Adipocyte (in vitro differentiated cells): ENCODE measurements at regions not wholly inside any gene's neighbourhood (a gene's known extent, or its start where the extent isn't known, plus 50 kb on each side); places are given as distances from the start of the nearest gene placed in this dataset.
A peak's percentile ranks its signal among the peaks of the same experiment; 100 is the strongest.
"Not testable (repeated sequence)": the region's sequence is repeated elsewhere in the genome, so short reads cannot be mapped to it uniquely, and the experiment has no call there.

Experiments
- DNase-seq: peaks from one replicate; pipeline ENCODE4 v3.0.0-alpha.2; 2015; ENCODE audit warnings: low read depth
- H3K27me3 ChIP-seq: replicated peaks from 2 replicates; pipeline ENCODE4 v1.7.0; 2013; ENCODE audit warnings: mild to moderate bottlenecking, low read length, moderate library complexity; ENCODE audit not compliant: control insufficient read depth, insufficient read depth
- H3K36me3 ChIP-seq: 2 replicates; pipeline ENCODE4 v1.7.0; 2013; ENCODE audit warnings: low read length, mild to moderate bottlenecking, moderate library complexity; ENCODE audit not compliant: control insufficient read depth, insufficient read depth, severe bottlenecking
- H3K4me1 ChIP-seq: 2 replicates; pipeline ENCODE4 v1.7.0; 2013; ENCODE audit warnings: mild to moderate bottlenecking, low read length, moderate library complexity; ENCODE audit not compliant: control insufficient read depth, insufficient read depth
- H3K4me3 ChIP-seq: 2 replicates; pipeline ENCODE4 v1.7.0; 2013; ENCODE audit warnings: mild to moderate bottlenecking, low read length, moderate library complexity
- H3K9ac ChIP-seq: 2 replicates; pipeline ENCODE4 v1.7.0; 2013; ENCODE audit warnings: mild to moderate bottlenecking, low read length, moderate library complexity
- H3K9me3 ChIP-seq: 2 replicates; pipeline ENCODE4 v1.7.0; 2013; ENCODE audit warnings: mild to moderate bottlenecking, low read length, moderate library complexity; ENCODE audit not compliant: control insufficient read depth

DNA sequence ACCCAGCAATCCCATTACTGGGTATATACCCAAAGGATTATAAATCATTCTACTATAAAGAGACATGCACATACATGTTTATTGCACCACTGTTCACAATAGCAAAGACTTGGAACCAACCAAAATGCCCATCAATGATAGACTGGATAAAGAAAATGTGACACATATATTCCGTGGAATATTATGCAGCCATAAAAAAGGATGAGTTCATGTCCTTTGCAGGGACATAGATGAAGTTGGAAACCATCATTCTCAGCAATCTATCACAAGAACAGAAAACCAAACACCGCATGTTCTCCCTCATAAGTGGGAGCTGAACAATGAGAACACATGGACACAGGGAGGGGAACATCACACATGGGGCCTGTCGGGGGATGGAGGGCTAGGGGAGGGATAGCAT is 113.2 kb upstream of the PRSS1 start:
- not testable (repeated sequence) for H3K36me3 ChIP-seq, DNase-seq, H3K4me1 ChIP-seq, H3K9me3 ChIP-seq, H3K4me3 ChIP-seq, H3K9ac ChIP-seq
- peaks cover 18% of the 10 kb centered on the region for H3K27me3 ChIP-seq

- Histone ChIP-seq H3K9ac (no peak overlapping the region), H3K27me3 (peaks cover 9% of the 10 kb centered on the region), H3K36me3 (no peaks in the 10 kb centered on the region), H3K4me1 (peaks cover 8% of the 10 kb centered on the region), H3K9me3 (no peaks in the 10 kb centered on the region), H3K4me3 (no peak overlapping the region)
- DNase-seq: peak; percentile 89
These were observed 116.8 kb upstream of the PRSS1 start for GRCh38 chr7:142632271-142633134.

DNA sequence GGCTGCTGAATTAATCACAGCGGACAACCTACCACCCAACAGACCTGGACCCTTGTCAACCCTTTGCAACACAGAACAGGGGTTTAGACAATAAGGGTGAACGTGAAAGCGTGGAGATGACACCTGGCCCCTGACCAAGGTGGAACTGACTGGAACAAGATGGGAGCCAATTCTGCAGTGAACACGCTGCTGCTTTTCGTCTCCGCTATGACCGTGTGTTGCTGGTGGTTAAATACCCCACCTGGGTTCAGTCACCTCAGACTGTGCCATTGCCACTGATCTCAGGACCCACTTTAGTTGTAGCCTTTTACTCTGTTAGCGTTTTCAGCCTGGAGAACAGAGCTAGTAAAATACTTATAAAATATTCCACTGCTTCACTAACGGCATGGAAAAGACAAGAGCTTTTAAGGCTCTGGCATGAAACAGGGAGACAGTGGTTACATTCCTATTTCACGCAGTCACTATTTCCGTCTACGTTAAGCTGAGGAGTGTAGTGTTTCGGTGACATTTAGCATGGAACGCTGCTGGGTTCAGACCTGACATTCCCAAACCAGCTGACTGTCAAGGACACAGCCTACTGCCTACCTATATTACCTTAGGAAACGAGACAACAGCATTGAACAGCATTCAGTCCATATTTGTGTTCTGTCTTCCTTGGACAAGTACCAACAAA is 119.5 kb upstream of the PRSS1 start:
- Histone ChIP-seq H3K4me1 (peaks cover 8% of the 10 kb centered on the region), H3K27me3 (no peaks in the 10 kb centered on the region), H3K9ac (no peak overlapping the region), H3K4me3 (no peak overlapping the region), H3K36me3 (no peaks in the 10 kb centered on the region), H3K9me3 (no peaks in the 10 kb centered on the region)
- DNase-seq: peak; percentile 69

GRCh38 chr7:142628945-142629344 is 120.3 kb upstream of the PRSS1 start:
- Histone ChIP-seq H3K27me3 (no peaks in the 10 kb centered on the region), H3K9ac (no peak overlapping the region), H3K36me3 (no peaks in the 10 kb centered on the region), H3K4me3 (no peak overlapping the region), H3K9me3 (no peaks in the 10 kb centered on the region), H3K4me1 (peaks cover 8% of the 10 kb centered on the region)
- no peak for DNase-seq

- H3K36me3 ChIP-seq, H3K9ac ChIP-seq, H3K9me3 ChIP-seq, H3K4me3 ChIP-seq, DNase-seq, H3K27me3 ChIP-seq, H3K4me1 ChIP-seq: not testable (repeated sequence)
These were observed 122.0 kb upstream of the PRSS1 start for GRCh38 chr7:142627223-142627622.

GRCh38 chr7:142626420-142627035 is 122.7 kb upstream of the PRSS1 start:
- peak; percentile 46 for DNase-seq
- no peaks in the 10 kb centered on the region for H3K36me3 ChIP-seq
- H3K9me3 ChIP-seq: no peaks in the 10 kb centered on the region
- H3K4me1 ChIP-seq: peaks cover 8% of the 10 kb centered on the region
- H3K4me3 ChIP-seq: no peak overlapping the region
- H3K27me3 ChIP-seq: no peaks in the 10 kb centered on the region
- H3K9ac ChIP-seq: no peak overlapping the region

DNA sequence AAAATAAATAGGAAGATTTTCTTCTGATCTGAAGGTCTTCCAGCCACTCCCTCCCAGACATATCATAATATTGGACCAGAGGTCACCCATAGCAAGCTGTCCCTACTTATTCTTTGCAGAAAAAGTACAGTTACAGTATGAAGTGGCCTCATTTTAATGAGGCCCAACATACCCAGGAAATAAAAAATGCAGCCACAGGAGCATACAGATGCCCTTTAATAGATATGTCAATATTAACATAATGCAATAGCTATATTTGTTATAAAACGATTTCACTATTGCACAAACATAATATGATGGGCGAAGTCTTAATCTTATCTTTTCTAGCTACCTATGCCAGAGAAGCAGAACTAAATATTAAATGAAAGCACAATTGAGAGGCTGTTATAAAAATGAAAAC is 124.1 kb upstream of the PRSS1 start:
- not testable (repeated sequence) for H3K9ac ChIP-seq, DNase-seq, H3K27me3 ChIP-seq, H3K9me3 ChIP-seq, H3K36me3 ChIP-seq, H3K4me1 ChIP-seq, H3K4me3 ChIP-seq

DNA sequence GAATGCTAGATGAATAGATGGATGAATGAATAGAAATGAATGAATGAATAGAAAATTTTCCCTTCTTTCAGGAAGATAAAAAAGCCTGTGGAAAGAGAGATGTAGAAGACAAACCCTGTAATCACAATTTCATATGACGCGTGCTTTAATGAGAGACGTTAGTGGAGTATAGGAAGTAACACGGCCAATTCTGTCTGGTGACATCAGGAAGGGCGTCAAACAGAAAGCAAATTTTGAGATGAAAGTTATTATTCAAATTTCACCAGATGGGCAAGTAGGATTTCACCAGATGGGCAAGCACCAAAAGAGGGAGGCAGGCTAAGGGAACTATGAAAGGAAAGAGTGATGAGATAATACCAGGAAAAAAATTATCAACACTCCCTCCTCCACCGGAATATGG is 128.9 kb upstream of the PRSS1 start:
- Histone ChIP-seq H3K9ac (no peak overlapping the region), H3K9me3 (no peaks in the 10 kb centered on the region), H3K4me3 (no peak overlapping the region), H3K4me1 (no peaks in the 10 kb centered on the region), H3K36me3 (no peaks in the 10 kb centered on the region), H3K27me3 (peaks cover 13% of the 10 kb centered on the region)
- DNase-seq: no peak

GRCh38 chr7:142618655-142619351 is 130.5 kb upstream of the PRSS1 start:
- no peaks in the 10 kb centered on the region for H3K4me1 ChIP-seq
- H3K9ac ChIP-seq: no peak overlapping the region
- no peaks in the 10 kb centered on the region for H3K36me3 ChIP-seq
- DNase-seq: no peak
- no peak overlapping the region for H3K4me3 ChIP-seq
- H3K27me3 ChIP-seq: peaks cover 13% of the 10 kb centered on the region
- H3K9me3 ChIP-seq: no peaks in the 10 kb centered on the region

DNA sequence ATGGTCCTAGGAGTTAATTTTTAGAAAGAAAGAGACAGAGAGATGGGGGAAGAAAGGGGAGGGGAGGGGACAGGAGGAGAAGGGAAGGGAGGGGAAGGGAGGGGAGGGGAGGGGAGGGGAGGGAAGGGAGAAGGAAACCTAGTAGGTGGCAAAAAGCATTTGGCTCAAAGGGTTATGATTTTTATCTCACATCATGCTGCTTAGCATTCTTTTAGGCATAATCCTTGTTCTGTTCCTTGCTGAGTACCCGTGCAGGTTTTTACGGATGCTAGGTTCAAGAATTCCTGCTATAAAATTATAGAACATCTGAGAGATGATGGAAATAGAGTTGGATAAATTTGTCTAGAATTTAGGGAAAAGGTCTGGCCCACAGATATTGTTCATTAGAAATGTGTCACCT is 132.4 kb upstream of the PRSS1 start:
- no peak for DNase-seq

DNA sequence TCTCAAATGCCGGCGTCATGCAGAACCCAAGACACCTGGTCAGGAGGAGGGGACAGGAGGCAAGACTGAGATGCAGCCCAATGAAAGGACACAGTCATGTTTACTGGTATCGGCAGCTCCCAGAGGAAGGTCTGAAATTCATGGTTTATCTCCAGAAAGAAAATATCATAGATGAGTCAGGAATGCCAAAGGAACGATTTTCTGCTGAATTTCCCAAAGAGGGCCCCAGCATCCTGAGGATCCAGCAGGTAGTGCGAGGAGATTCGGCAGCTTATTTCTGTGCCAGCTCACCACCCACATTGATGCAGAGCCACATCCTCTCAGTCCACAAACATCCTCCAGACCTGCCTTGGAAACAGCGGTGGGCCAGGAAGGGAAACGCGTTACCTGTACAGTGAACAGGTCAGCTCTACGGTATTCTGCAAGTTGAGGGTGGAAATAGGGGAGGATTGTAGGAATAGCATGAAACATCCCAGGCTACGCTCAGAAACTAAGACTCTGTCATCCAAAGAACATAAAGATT is 133.1 kb upstream of the PRSS1 start:
- no peaks in the 10 kb centered on the region for H3K36me3 ChIP-seq
- H3K9ac ChIP-seq: no peak overlapping the region
- H3K4me3 ChIP-seq: no peak overlapping the region
- DNase-seq: no peak
- peaks cover 13% of the 10 kb centered on the region for H3K27me3 ChIP-seq
- H3K9me3 ChIP-seq: no peaks in the 10 kb centered on the region
- peaks cover 15% of the 10 kb centered on the region for H3K4me1 ChIP-seq

More for the DNA sequence above, 132.4 kb upstream of the PRSS1 start:
- H3K9me3 ChIP-seq: no peaks in the 10 kb centered on the region
- no peaks in the 10 kb centered on the region for H3K36me3 ChIP-seq
- peaks cover 12% of the 10 kb centered on the region for H3K4me1 ChIP-seq
- H3K4me3 ChIP-seq: no peak overlapping the region
- no peak overlapping the region for H3K9ac ChIP-seq
- peaks cover 13% of the 10 kb centered on the region for H3K27me3 ChIP-seq
